Skeletal muscle tissue (tissue), 3 donors: ENCODE measurements at regions not wholly inside any gene's neighbourhood (a gene's known extent, or its start where the extent isn't known, plus 50 kb on each side); places are given as distances from the start of the nearest gene placed in this dataset.

Experiments
- H3K27ac ChIP-seq: one replicate; pipeline ENCODE4 v1.7.0; 2013; ENCODE audit warnings: mild to moderate bottlenecking, low read depth, low read length, inconsistent platforms
- H3K27me3 ChIP-seq, 3 donors: one replicate each; pipeline ENCODE4 v1.7.0; 2013; ENCODE audit warnings: low read length in 3 of 3; ENCODE audit not compliant: control insufficient read depth in 3 of 3, insufficient read depth in 3 of 3
- H3K36me3 ChIP-seq, 3 donors: one replicate each; pipeline ENCODE4 v1.7.0; 2013; ENCODE audit warnings: low read length in 3 of 3; ENCODE audit not compliant: control insufficient read depth in 3 of 3, insufficient read depth in 3 of 3
- H3K4me1 ChIP-seq, 3 donors: one replicate each; pipeline ENCODE4 v1.7.0; 2013; ENCODE audit warnings: low read length in 3 of 3, mild to moderate bottlenecking in 3 of 3; ENCODE audit not compliant: control insufficient read depth in 3 of 3, insufficient read depth in 3 of 3
- H3K4me3 ChIP-seq, 3 donors: one replicate each; pipeline ENCODE4 v1.7.0; 2013; ENCODE audit warnings: low read length in 3 of 3
- H3K9ac ChIP-seq, 3 donors: one replicate each; pipeline ENCODE4 v1.7.0; 2013; ENCODE audit warnings: low read length in 3 of 3, mild to moderate bottlenecking in 3 of 3, moderate library complexity in 2 of 3, low read depth in 1 of 3
- H3K9me3 ChIP-seq, 3 donors: one replicate each; pipeline ENCODE4 v1.7.0; 2013; ENCODE audit warnings: low read length in 3 of 3; ENCODE audit not compliant: control insufficient read depth in 3 of 3
- donor health status: Osteomylitis.

DNA sequence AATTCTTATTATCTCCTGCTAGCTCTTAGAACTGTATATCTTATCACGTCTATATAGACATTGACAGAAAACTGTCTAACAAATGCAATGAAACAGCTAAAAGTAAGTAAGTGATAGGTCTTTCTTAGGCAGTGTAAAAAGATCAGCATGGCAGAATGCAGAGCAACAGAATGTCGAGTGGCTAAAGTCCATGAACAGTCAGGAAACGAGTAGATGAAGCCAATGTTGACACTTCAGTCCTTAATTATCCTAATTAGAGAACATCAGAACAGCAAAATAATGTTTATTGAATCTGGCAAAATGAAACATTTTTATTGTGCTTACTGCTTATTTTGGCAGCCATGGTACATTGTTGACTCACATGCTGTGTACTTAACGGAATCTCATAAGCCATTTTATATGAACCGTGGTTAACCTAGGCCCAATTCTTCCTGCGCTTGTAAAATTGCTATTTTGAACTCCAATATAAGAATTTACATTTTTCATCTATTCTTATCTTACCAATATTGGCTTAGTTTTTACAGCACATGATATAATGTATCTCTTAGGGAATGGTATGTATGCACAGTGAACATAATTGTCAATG lies 748.1 kb downstream of the DACH1 start:
- H3K36me3 ChIP-seq, result no peaks in the 10 kb centered on the region
- no peaks in the 10 kb centered on the region for H3K4me1 ChIP-seq
- H3K4me3 ChIP-seq, result no peak overlapping the region
- H3K27ac ChIP-seq, result no peak overlapping the region
- no peaks in the 10 kb centered on the region for H3K9me3 ChIP-seq
- no peaks in the 10 kb centered on the region for H3K27me3 ChIP-seq
- no peak overlapping the region for H3K9ac ChIP-seq

DNA sequence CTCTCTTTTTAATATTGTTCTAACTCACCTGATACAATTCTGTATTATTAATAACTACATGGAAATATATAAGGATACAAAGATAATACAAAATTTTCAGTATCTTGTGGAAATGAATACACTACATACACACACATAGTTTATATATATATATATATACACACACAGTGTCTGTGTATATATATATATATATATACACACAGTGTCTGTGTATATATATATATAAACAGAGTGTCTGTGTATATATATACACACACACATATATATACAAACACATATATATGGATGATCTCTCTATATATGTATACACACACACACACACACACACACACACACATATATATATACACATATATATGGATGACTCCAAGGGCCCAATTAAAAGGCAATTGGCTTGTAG lies 749.1 kb downstream of the DACH1 start:
- Histone ChIP-seq H3K4me3 (no peak overlapping the region), H3K27ac (no peak overlapping the region), H3K9me3 (no peaks in the 10 kb centered on the region), H3K27me3 (no peaks in the 10 kb centered on the region), H3K9ac (no peak overlapping the region), H3K4me1 (no peaks in the 10 kb centered on the region), H3K36me3 (no peaks in the 10 kb centered on the region)

DNA sequence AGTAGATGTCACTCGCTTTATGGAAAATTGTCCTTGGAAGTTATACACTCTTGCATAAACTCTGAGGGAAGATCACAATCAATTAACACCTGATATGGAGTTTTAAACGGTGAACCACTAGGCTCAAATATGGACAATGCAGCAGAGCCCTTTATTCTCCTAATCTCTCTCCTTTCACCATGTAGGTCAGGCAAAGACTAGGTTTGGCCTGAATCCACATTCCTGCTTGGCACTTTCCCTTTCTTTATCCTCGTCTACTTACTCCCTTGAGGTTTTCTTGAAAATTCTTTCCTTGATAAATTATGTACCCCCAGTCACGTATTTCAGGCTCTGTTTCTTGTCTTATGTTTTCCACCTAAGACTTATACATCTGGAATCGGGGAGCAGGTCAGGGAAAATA lies 751.7 kb downstream of the DACH1 start:
- Histone ChIP-seq H3K27ac (no peak overlapping the region), H3K27me3 (no peaks in the 10 kb centered on the region), H3K9me3 (no peaks in the 10 kb centered on the region), H3K36me3 (no peaks in the 10 kb centered on the region), H3K9ac (no peak overlapping the region), H3K4me3 (no peak overlapping the region), H3K4me1 (no peaks in the 10 kb centered on the region)

DNA sequence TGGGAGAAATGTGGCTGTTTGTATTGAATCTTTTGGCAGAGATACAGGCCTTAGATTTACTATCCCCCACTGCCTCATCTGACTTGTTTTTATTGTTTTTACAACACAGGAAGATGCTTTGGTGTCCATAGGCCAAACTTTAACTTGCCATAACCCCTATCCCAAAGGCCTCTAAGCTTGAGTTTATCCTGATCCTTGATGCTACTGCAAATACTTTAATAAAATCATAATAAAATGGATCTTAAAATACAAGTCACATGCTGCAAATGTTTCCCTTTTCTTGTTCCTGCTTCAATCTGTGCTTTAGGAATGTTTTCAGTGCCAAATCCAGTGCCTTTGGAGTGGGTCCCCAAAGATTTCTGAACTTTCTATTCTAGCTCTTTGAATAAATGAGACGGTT lies 770.6 kb downstream of the DACH1 start:
- no peaks in the 10 kb centered on the region for H3K27me3 ChIP-seq
- H3K4me1 ChIP-seq, result no peaks in the 10 kb centered on the region
- no peak overlapping the region for H3K4me3 ChIP-seq
- no peak overlapping the region for H3K27ac ChIP-seq
- H3K36me3 ChIP-seq, result no peaks in the 10 kb centered on the region
- H3K9ac ChIP-seq, result no peak overlapping the region
- H3K9me3 ChIP-seq, result no peaks in the 10 kb centered on the region

DNA sequence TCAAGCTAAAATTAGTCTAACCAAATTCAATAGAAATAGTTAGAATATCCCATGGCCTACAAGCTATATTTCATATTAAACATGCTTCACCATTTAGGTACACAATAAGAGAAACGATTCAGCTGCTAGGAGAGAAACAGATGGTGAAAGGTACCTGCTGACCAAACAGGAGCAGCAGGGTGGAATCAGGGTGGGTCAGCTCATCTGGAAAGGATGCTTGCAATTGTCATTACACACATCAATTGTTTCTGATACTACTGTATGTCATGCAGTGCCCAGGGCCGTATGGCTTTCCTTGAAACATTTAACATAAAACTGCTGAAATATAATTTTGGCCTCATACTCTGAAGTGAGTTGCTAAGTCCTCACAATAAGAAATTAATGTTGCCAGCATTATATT lies 776.0 kb downstream of the DACH1 start:
- Histone ChIP-seq H3K4me3 (no peak overlapping the region), H3K27ac (no peak overlapping the region), H3K36me3 (no peaks in the 10 kb centered on the region), H3K4me1 (no peaks in the 10 kb centered on the region), H3K27me3 (no peaks in the 10 kb centered on the region), H3K9ac (no peak overlapping the region), H3K9me3 (no peaks in the 10 kb centered on the region)

DNA sequence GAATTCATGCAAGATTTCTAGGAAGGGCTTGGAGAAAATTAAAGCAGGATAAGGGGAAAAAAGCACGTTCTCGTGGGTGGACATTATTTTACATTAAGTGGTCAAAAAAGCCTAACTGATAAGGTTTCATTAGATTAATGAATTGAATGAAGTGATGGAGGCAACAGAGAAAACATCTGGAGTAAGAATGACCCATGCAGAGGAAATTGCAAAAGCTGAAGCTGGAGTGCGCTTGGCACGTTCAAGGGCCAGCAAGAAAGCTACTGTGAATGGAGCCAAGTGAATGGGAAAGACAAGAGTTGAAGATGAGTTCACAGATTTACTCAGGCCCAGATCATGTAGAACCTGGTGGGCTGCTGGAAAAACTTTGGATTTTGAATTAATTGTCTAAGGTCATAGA lies 777.9 kb downstream of the DACH1 start:
- H3K9ac ChIP-seq, result no peak overlapping the region
- H3K4me1 ChIP-seq, result no peaks in the 10 kb centered on the region
- no peaks in the 10 kb centered on the region for H3K36me3 ChIP-seq
- no peaks in the 10 kb centered on the region for H3K27me3 ChIP-seq
- no peaks in the 10 kb centered on the region for H3K9me3 ChIP-seq
- no peak overlapping the region for H3K27ac ChIP-seq
- no peak overlapping the region for H3K4me3 ChIP-seq

DNA sequence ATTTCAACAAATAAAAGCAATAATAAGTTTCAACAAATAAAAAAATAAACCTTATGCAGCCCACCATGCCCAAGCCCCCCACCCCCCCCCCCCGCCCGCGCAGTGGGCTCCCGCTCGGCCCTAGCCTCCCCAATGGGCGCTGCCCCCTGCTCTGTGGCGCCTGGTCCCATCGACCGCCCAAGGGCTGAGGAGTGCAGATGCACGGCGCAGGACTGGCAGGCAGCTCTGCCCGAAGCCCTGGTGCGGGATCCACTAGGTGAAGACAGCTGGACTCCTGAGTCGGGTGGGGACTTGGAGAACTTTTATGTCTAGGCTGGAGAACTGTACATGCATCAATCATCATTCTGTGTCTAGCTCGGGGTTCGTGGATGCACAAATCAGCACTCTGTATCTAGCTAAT lies 779.6 kb downstream of the DACH1 start:
- Histone ChIP-seq H3K4me3 (no peak overlapping the region), H3K36me3 (no peaks in the 10 kb centered on the region), H3K9ac (no peak overlapping the region), H3K4me1 (no peaks in the 10 kb centered on the region), H3K27ac (no peak overlapping the region), H3K9me3 (no peaks in the 10 kb centered on the region), H3K27me3 (no peaks in the 10 kb centered on the region)

DNA sequence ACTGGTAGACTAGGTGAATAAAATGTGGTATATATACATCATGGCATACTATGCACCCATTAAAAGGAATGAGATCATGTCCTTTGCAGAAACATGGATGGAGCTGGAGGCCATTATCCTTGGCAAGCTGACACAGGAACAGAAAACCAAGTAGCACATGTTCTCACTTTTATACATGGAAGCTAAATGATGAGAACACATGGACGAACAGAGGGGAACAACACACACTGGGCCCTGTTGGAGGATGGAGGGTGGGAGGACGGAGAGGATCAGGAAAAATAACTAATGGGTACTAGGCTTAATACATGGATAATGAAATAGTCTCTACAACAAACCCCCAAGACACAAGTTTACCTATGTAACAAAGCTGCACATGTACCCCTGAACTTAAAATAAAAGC lies 780.0 kb downstream of the DACH1 start:
- H3K9me3 ChIP-seq, result no peaks in the 10 kb centered on the region
- H3K4me3 ChIP-seq, result no peak overlapping the region
- no peak overlapping the region for H3K9ac ChIP-seq
- no peaks in the 10 kb centered on the region for H3K4me1 ChIP-seq
- no peaks in the 10 kb centered on the region for H3K36me3 ChIP-seq
- no peaks in the 10 kb centered on the region for H3K27me3 ChIP-seq
- H3K27ac ChIP-seq, result no peak overlapping the region

DNA sequence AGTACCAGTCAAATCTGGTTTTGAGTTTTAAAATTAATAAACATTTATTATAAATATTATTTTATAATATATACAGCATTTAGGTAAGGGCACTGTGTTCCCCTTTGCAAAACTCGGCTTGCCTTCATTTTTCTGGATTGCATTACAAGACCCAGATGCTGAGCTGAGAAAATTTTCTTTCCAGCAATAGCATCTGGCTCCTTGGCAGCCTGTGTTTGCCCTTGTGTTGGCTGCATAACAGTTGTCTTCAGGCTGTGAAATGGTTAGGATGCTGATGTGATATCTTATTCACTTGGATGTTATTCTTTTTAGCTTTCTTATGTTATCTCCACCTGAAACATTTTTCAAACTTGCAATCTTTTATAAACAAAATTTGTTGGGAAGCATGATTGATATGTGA lies 784.4 kb downstream of the DACH1 start:
- H3K9me3 ChIP-seq, result no peaks in the 10 kb centered on the region
- H3K4me3 ChIP-seq, result no peak overlapping the region
- H3K27me3 ChIP-seq, result no peaks in the 10 kb centered on the region
- H3K4me1 ChIP-seq, result no peaks in the 10 kb centered on the region
- no peak overlapping the region for H3K27ac ChIP-seq
- no peak overlapping the region for H3K9ac ChIP-seq
- no peaks in the 10 kb centered on the region for H3K36me3 ChIP-seq

DNA sequence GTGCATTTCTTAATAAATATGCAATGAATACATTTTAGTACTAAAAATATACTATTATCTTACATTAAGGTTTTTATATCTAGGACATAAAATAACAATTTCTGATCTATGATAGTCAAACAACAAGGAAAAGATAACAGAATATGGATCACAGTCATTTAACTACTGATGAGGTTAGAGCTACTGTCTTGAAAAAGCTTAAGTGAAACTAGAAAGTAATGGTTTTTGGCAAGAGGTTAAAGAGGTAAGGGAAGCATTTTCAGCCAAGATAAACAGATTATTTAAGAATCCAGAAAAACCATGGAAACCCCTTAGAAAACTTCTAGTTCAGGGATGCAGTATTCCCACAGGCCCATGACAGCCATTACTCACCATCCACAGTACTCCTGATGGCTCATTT lies 787.4 kb downstream of the DACH1 start:
- H3K36me3 ChIP-seq, result no peaks in the 10 kb centered on the region
- H3K4me1 ChIP-seq, result no peaks in the 10 kb centered on the region
- no peaks in the 10 kb centered on the region for H3K9me3 ChIP-seq
- no peak overlapping the region for H3K9ac ChIP-seq
- H3K27me3 ChIP-seq, result no peaks in the 10 kb centered on the region
- H3K27ac ChIP-seq, result no peak overlapping the region
- no peak overlapping the region for H3K4me3 ChIP-seq

DNA sequence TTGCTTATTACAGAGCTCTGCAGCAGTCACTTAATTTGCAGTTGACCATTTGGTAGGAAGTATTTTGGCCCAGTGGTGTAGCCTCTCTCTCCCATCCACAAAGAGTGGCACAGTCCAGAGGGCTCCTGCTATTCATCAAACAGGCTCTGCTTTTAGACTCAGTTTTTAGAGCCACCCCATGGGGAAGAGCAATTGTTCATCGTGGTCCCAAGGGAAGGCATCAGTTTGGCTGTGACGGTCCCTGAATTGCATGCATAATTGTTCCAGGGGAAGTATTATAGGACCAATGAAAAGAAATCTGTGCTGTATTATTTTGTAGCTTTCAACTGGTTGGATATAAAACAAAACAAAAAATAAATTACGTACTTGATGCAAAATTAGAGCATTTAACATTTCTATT lies 799.0 kb downstream of the DACH1 start:
- H3K27ac ChIP-seq, result no peak overlapping the region
- no peak overlapping the region for H3K4me3 ChIP-seq
- H3K36me3 ChIP-seq, result no peaks in the 10 kb centered on the region
- no peaks in the 10 kb centered on the region for H3K9me3 ChIP-seq
- no peaks in the 10 kb centered on the region for H3K4me1 ChIP-seq
- H3K9ac ChIP-seq, result no peak overlapping the region
- H3K27me3 ChIP-seq, result no peaks in the 10 kb centered on the region
